ENCODE measurements at regions not wholly inside any gene's neighbourhood (a gene's known extent, or its start where the extent isn't known, plus 50 kb on each side); places are given as distances from the start of the nearest gene placed in this dataset.

DNA sequence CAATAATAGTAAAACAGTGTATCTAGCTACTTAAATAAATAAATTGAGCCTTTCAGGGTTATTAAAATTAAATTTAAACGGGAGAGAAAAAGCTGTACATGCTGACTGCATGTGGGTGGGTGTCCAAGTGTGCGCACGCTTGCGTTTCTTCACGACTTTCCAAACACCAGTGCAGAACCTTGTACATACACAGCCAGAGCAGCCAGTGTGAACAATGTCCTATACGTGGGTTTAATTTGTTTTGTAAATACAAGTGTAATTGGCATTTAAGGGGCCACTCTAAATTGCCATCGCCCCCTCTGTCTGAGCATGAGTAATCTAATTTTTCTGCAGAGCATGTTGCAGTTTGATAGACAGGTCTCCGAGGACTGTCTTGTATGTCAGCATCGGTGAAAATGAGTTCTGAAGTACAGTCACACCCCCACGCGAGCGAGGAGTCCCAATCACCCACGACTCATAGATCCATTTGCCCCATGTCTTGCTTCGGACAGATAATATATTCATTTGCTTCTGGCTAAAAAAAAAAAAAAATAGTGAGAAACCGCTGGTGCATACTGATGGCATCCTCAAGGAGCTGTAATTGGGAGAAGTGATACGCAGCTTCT is 121.8 kb upstream of the ARRDC4 start:
- DNase-seq, result no peak

DNA sequence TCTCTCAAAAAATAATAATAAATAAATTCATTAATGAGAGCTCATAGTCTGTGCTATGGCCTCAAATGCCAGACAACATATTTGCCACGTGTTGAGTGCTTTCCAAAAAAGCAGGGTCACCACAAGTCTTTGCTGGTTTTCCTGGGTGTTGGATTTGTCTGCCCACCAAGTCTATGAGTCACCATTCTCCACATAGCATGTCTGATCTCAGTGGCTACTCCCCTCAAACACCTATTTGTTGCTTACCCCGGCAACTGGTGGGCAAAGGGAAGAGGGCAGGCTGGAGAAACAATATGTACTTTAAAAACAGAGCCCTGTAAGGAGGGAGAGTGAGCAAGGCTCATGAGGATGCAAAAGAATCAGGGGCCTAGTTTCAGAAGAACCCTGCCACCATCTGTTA is 120.0 kb upstream of the ARRDC4 start:
- no peak for DNase-seq

DNA sequence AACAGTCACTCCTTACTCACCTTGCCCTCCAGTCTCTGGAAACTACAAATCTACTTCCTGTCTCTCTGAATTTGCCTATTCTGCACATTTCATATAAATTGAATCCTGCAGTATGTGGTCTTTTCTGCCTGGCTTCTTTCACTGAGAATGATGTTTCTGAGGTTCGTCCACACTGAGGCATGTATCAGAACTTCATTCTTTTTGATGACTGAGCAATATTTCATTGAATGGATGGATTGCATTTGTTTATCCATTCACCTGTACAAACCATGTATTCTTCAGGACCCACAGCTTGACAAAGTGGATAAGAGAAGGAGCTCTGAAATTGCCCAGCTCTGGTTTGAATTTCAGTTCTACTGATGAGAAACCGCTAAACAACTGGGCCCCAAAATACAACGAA is 118.9 kb upstream of the ARRDC4 start:
- DNase-seq, result no peak

DNA sequence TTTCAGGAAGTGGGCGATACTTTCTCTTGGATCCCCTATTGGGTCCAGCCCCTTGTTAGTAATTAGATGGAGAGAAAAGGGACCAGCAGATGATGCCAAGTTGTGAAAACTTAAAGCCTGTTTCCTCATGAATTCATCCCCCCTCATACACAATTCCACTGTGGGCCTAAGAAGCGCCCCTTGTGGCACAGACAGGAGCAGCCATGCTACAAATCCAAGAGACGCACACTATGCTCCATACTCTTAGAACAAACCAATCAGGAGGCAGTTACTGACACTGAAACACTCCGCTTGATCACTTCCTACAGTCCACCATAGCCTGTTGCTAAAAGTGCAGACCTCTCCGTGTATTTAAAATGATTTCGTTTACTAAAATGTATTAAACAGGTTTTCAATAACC is 111.3 kb upstream of the ARRDC4 start:
- DNase-seq, result no peak

DNA sequence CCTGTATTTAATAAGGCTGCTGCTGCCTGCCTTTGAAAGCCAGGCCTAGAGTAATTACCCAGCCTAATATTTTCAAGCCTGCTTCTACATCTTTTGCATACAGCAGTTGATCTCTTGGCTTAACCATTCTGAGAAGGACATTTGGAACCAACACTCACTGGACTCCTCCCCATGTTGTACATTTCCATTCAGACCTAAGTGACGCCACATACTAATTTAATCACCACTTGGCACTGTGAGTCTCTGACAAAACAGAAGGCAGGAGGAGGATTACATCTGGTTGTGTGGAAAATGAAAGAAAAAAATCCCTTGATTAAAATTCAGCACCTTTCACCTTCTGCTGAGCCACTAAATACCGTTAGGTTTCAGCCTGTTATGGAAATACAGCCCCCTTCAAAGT is 102.2 kb upstream of the ARRDC4 start:
- DNase-seq, result no peak

DNA sequence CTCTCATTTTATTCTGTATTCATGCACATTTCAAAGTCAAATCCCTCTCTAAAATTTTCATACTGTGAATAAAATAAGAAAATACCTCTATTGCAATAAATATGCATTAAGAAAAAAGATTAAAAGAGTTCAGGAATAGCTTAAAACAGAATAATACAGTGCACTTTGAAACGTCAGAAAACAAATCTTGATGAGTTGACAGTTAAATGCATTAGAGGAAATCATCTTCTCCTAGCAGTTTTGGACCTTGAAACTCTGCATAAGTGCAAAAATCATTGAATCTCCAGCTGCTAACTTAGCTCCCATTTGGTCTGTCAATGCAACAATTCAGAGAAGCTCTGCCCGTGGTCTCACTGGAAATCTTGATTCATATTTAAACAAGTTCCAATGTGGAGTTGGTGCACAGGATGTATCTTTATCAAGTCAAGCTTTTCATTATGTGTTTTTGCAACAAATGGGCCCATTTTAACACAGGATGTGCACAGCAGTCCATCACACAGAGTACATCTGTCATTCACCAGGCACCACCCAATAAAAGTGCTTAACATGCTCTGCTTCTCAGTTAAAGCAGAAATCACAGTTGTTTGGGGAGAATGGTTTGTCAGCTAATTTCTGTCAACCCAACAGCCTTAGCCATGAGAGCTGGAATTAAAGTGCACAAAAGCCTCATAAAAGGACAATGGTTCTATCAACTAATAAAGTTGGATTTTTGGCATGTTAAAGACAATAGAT is 98.8 kb upstream of the ARRDC4 start:
- no peak for DNase-seq

DNA sequence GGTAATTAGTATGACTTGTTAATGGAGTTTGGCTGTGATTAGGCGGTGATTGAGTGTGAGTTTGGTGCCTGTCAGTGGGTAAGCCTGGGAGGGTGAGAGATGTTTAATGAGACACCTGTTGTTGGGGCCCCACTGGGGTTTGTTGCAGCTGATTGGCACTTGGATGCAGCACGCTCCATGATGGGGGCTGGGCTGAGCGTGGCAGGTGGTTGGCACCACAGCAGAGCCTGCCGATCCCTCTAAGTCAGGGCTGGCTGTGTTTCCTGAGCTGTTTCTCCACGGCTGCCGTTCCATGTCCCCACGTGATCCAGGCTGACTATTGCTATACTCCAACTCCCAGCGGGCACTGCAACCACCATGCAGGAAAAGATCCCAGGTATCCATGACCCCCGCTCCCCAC is 93.5 kb upstream of the ARRDC4 start:
- no peak for DNase-seq

DNA sequence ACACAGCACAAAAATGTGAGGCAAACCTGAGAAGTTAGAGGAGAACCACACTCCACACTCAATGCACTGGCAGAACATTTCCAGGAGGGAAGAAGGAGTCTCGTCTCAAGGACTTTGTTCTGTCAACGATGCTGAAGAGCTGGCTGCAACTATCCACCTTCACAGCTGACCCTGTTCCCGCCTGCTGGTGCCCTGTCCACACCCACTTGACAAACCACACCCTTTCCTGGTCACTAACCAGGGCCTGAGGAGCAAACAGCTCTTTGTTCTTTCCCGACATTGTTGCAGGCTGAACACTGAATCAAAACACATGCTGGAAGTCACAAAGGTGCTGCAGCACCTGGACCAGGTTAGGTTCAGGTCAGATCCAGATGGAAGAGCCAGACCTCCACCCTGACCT is 92.6 kb upstream of the ARRDC4 start:
- no peak for DNase-seq

DNA sequence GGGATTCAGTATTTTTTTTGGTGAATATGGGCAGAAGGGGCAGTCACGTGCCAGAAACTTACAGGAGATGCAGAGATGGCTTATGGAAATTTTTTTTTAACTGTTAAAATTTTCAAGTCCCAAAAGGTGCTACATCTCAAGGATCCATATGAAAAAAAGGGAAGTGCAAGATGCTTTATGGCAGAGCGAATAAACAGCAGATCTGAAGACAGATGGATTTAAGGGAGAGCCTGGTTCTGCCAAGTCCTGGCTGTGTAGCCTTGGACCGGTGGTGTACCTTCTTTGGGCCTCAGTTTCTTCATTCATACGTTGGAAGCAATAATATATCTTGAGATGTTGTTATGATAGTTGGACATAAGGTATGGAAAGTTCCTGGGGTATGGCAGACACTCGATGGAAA is 91.5 kb upstream of the ARRDC4 start:
- no peak for DNase-seq

DNA sequence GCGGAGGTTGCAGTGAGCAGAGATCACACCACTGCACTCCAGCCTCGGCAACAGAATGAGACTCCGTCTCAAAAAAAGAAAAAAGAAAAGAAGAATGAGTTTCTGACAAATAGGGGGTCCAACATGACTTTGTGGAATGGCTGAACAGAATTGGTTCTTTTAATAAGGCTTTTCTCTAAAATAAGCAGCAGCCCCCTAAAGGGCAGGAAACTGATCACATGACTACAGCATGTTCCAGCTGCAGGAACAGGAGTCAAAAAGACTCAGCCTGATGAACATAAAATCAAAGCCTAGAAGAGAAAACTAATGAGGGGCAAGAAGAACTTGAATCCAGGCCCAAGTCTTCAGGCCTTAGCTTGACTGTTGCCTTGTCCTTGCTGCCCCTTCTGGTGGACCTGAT is 89.7 kb upstream of the ARRDC4 start:
- DNase-seq, result no peak

DNA sequence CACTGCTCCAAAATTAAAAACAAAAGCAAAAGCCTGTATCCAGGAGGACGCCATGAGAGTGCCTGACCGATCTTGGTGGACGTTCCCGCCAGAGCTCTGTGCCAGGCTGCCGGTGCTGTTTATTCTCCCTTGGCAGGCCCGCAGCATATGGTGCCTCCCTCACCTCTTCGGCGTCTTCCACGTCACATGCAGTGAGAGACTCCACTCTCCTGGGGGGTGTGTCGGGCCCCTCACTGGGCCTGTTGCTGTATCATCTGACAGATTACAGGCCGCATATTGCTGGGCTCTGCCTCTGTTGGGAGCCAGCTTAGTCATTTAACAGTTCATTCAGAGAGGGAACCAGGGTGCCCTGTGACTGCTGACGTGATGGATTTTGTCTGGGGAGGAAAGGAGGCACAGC is 86.4 kb upstream of the ARRDC4 start:
- no peak for DNase-seq

DNA sequence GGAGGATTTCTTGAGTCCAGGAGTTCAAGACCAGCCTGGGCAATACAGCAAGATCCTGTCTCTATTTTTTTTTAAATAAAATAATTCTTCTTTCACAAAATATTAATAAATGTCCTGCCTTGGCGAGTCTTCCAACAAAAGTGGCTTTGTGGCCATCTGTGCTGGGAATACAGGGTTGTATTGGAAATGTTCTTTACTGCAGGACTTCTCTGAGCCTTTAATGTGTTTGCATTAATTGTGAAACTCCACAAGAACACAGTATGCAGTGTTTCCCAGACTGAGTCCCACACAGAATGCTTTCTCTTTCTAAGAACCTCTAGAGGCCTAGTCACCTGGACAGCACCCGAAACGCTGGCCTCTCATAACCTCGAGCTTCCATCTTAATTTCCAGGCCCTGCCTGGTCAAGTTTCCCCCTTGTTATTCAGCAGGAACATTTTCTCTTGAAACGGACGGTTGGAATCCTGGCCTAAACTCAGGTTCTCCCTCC is 85.4 kb upstream of the ARRDC4 start:
- no peak for DNase-seq

DNA sequence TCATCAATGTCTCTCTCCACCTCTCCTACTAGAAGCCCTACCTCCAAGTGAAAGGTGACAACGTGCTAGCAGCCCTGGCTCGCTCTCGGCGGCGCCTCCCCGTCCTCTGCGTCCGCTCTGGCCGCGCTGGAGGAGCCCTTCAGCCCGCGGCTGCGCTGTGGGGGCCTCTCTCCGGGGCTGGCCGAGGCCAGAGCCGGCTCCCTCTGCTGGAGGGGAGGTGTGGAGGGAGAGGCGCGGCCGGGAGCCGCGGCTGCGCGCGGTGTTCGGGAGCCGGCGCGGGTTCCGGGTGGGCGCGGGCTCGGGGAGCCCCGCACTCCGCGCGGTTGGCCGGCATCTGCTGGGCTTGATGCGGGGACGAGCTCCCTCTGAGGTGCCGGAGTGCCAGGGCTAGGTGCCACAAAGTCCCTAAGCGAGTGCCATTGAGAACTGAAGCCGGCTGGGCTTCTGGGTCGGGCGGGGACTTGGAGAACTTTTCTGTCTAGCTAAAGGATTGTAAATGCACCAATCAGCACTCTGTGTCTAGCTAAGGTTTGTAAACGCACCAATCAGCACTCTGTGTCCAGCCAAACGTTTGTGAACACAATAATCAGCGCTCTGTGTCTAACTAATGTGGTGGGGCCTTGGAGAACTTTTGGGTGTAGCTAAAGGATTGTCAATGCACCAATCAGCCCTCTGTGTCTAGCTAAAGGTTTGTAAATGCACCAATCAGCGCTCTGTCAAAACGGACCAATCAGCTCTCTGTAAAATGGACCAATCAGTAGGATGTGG is 84.8 kb upstream of the ARRDC4 start:
- DNase-seq, result no peak

DNA sequence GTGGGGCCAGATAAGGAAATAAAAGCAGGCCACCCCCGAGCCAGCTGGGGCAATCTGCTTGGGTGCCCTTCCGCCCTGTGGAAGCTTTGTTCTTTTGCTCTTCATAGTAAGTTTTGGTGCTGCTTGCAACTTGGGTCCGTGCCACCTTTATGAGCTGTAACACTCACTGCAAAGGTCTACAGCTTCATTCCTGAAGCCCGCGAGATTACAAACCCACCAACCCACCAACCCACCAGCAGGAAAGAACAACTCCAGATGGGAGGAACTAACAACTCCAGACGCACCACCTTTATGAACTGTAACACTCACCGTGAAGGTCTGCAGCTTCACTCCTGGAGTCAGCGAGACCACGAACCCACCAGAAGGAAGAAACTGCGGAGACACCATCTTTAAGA is 84.2 kb upstream of the ARRDC4 start:
- no peak for DNase-seq

DNA sequence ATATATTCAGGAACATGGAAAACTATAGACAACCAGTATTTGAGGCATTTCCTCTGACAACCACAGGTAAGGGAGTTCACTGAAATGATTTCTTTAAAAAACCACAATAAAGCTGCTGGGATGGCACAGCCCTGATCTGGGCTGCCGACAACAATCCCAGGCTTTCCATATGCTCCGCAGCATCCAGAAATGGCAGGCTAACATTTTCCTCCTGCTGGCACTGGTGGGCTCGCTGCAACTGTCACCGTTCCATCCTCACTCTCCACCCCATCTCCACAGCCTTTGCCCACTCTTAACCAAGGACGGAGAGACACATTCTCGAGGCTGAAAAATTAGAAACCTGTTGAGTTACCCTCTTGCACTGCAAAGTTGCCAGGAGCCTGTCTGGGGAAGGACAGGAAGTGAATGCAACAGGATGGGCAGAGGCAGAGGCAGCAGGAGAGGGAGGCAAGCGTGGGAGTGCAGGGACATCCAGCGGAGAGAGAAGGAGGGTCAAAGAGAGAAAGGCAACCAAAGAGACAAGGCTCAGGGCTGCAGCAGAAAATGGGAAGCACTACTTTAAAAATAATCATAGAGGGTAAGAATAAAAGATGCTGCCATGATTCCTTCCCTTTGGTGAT is 79.0 kb upstream of the ARRDC4 start:
- no peak for DNase-seq

DNA sequence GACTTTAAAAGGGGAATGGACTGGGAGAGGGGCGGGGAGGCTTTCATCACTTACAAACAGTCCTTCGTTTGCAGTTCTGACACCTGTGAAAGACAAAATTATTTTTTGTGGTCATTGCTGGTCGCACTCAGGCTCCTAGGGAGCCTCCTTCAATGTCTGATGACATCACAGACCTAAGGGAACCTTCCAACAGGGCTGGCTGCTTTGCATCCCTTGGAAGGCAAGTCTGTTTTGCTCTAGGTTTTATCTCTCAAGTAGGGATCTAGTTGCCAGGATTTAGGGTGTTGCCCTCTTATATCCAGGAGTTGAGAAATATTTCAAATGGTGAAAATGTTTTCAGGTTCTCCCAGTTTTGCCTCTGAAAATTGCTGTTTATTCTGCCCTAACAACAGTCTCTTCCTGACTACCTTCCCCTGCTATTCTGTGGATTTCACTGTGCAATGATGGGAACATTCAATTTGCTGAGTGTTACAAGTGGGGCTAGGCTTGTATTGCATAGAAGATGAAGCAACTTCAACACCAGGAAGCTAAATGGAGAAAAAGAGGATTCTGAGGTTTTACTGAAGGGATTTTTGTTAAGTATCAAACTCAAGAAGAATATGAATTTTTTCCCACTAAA is 75.9 kb upstream of the ARRDC4 start:
- DNase-seq, result no peak

DNA sequence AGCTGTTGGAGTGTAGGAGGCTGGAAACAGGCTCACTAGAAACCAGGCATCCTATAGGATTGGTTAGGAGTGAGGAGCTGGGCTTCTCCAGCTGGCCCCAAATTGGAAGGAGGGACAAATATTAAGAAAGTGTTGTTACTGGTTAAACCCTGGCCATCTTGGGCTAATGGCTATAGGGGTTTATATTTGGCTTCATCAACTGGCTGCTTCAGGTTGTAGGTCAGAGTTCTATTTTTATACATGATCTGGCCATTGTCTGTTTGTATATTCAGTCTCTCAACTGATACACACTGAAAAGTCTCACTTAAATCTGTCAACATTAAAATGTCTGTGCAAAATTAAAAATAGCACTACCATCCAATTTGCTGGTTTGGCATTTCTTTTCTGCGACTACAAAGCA is 70.2 kb upstream of the ARRDC4 start:
- no peak for DNase-seq

DNA sequence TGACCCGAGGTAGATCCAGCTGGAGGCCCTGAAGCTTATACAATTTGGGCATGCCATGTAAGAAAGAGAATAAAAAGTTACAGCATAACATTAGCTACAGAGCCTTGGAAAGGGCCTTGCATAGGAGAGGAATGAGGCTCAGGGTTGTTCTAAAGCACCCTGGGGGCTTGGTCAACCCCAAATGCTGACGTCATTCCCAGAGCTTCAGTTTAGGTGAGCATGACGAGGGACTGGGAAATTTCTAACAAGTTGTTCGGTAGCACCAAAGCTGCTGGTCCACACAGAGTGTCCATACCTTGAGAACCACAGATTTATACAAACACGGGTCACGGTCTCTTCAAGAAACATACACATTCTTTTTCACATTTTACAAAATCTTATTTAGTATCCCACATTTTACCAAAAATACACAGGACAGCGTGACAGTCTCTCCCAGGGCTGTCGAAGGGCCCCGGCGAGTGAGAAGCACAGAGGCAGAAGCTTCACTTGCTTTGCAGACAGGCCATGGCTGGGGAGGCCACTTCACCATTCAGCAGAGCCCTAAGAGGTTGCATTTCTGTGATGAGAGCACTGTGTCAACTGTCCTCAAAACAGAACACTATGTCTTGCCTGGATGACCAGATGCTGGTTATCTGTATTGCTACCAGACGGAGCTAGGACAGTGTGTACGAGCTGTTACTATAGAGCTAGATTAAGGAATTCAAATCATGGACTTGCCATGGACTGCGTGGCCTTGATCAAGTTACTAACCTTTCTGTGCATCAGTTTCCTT is 68.2 kb upstream of the ARRDC4 start:
- DNase-seq, result no peak

DNA sequence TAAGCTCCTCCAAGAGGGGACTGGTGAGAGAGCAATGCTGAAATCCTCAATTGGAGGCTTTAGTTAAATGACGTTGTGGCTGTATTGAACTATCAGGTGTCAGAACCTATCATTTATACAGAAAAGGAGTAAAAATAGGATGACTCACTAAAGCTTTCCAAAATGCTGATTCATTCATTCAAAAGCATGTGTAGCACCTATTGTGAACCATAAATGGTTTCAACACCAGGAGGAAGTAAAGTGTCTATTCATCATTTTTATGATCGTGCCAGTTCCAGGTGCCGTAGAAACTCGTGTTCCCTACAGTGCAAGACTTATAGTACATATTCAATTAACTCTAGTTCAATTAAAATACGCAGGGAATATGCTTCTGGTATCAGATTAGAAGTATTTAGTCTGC is 66.5 kb upstream of the ARRDC4 start:
- DNase-seq, result no peak

DNA sequence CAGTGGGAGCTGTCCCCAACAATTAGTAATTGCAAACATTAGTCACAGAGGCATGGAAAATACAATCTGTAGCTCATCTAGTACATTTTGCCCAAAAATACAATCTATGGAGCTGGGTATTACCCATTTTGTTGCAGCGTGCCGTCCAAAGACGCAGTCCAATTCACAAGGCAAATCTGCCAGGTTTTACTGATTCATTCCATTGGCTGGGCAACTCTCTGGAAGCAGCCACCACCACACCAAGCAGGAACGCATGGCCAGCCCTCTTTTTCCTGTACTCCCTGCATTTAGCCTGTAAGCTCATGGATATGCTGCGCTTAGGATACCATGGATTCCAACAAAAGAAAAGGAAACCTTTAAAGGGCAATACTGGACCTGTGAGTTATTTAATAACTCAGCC is 60.5 kb upstream of the ARRDC4 start:
- no peak for DNase-seq

DNA sequence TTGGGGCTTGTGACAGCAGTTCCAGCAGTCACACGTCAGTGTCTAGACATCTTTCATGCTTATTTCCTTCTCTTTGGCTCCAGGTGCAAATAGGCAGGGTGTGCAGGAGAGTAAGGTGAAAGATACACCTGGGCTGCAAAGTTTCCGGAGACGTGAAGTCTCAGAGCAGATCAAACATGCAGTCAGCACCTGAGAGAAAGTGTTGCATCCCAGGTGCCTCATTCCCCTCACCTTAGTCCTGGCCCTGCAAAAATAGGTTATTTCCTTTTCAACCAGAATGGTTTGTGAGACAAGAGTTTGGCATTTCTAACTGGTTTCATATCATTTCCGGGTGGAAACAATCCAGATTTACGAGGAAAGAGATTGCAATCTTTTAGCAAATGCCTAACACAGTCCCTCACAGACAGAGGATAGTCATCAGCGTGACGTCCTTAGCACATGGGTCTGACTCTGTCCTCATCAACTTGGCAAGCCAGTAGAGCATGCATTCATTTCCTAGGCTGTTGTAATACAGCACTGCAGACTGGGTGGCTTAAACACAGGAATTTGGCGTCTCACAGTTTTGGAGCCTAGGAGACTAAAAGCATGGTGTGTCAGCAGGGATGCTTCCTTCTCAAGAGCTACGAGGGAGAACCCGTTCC is 58.2 kb upstream of the ARRDC4 start:
- peak in 2 of 14 donors; percentile 11 to 15 for DNase-seq

DNA sequence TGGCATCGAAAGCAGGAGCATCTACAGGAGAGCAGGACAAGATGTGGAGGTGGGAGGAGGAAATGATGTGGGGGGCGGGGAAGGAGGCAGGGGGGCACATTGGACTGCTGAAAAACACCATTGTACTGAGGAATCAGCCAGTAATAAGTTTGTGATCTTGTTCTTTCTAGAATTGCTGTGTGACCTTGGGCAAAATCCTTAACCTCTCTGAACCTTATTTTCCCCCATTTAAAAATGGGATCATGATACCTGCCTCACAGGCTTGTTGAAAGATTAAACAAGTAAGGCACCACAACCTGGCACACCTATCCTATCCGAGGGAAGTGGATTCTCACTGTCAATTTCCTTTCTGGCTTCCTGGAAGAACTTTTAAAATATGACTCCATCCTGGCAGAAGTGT is 56.9 kb upstream of the ARRDC4 start:
- no peak for DNase-seq

Data from C1 segment of cervical spinal cord (tissue), 14 donors.